ENCODE measurements at regions not wholly inside any gene's neighbourhood (a gene's known extent, or its start where the extent isn't known, plus 50 kb on each side); places are given as distances from the start of the nearest gene placed in this dataset.

- DNase-seq, result no peak
Measured at GRCh38 chr16:86395477-86395876, 114.8 kb upstream of the FOXF1 start.

GRCh38 chr16:86396422-86396821, 113.9 kb upstream of the FOXF1 start:
- no peak for DNase-seq

DNA sequence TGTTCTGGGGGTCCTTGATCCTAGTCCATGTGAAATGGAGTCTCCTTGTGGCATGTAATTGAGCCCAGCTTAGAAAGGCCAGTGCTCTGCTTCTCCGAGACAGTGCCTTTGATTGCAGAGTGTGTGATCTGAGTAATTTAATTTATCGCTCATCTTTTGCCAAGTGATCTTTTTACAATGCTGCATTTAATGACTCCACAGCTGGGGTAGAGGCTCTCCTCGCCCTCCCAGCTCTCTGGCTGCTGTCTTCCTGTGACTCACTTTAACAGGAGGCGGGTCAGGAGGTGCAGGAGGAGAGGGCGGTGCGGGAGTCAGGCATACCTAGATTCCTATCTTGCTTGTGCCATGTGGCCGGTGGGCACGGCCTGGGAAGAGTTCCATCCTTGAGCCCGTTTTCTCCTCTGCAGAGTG, 113.4 kb upstream of the FOXF1 start:
- DNase-seq, result no peak

DNA sequence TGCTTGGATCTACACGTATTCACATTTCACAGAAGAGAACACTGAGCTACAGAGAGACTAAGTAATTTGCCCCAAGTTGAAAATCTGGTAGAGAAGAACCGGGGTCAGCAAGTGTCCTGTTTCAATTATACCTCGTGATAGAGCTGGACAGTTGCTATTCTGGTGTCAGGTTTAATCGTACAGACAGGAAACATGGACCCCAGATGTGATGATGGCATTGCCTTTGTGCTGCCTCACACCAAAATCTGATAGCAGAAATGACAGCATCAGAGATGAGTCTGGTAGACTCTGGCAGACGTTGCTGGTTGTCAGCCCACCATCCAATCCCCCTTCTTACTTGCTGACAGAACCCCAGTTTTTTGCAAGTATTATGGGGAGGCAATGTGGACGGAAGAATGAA, 112.1 kb upstream of the FOXF1 start:
- no peak for DNase-seq

- no peak for DNase-seq
Measured at GRCh38 chr16:86398622-86399021, 111.7 kb upstream of the FOXF1 start.

GRCh38 chr16:86401126-86401525, 109.2 kb upstream of the FOXF1 start:
- no peak for DNase-seq

- no peak for DNase-seq
Measured at GRCh38 chr16:86403085-86403484, 107.2 kb upstream of the FOXF1 start.

DNA sequence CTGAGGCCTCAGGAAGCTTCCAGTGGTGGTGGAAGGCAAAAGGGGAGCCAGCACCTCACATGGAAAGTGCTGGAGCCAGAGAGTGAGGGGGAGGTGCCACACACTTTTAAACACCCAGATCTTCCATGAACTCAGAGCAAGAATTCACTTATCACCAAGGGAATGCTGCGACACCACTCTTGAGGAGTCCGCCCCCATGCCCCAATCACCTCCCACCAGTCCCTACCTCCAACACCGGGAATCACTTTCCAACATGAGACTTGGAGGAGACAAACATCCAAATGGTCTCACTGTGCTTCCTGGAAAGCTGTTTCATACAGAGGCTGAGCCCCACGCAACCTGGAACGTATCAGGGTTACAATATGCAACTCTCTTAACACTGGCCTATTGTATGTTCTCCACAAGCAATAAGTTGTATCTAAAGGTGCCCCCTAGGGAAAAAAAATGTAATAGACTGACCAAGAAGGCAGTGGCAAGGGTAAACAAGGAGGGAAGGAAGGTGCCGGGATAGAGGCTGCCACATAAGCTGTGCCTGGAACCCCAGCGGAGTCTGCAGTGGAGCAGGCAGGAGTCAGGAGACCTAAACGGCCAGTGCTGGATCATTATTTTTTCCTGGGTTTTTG, 106.7 kb upstream of the FOXF1 start:
- DNase-seq, result no peak

DNA sequence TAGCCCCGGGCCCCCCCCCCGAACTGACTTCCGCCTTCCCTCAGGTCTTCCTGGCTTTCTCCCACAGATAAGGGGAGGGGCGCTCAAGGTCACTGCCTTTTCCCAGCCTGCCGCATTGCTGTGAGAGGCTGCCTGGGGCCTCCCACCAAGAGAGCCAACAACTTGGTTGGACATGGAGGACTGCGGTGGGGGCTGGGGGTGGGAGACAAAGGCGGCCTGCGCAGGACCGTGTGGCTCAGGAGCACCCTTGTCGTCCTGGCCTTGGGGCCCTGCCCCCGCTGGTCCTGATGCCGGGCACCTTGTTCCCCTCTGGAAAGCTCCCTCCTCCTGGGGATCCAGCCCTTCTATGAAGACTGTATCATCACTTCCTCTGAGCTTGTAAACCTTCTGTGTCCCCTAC, 105.6 kb upstream of the FOXF1 start:
- no peak for DNase-seq

DNA sequence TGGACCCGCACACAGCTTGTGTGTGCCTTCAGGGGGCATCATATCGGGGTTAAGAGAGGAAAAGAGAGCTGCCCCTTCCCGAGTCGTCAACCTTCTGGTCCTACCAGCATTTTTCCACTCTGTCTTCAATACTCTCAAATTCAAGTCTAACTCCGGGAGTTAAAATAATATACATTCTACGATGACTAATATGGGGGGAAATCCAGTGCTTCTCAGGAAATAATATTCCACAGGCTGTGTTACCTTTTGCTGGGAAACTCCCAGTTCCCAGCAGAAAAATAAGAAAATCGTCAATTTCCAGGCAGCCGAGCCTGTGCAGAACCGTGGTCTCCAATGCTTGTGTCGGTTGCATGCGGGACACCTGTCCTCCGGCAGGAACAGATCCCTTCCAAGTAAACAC, 105.0 kb upstream of the FOXF1 start:
- no peak for DNase-seq

DNA sequence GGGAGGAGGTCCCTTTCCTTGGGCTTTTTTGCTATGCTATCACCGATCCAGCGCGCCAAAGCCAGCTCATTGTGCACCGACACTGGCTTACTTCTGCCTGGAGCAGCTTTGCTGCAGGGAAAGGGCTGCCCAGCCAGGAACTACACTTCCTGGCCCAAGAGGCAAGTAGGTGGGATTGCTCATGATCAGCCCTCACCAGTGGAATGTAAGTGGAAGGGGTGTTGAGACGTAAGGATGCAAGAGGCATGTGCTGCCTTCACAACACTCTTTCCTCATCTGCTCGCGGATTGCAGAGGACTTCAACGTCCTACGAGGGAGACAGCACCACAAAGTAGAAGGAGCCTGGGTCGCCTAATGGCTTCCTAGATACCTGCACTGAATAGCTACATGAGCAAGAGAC, 104.3 kb upstream of the FOXF1 start:
- no peak for DNase-seq

DNA sequence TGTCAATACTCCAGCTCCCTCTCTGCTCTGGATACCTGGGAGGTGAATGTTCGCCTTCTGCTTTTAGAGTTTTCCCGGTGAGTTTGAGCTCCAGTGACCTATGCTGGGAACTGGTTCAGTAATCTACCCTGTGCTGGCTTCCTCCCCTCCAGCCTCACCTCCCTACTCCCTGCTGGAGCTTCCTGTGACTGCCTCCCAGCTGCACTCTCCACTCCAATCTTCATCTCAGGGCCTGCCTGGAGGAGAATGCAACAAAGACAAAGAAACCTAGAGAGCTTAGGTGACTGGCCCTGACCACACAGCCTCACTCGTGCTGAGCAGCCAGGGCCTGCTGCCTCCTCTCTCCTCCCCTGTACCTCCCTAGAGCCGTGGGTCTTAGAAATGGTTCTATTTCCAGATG, 101.6 kb upstream of the FOXF1 start:
- DNase-seq, result no peak

DNA sequence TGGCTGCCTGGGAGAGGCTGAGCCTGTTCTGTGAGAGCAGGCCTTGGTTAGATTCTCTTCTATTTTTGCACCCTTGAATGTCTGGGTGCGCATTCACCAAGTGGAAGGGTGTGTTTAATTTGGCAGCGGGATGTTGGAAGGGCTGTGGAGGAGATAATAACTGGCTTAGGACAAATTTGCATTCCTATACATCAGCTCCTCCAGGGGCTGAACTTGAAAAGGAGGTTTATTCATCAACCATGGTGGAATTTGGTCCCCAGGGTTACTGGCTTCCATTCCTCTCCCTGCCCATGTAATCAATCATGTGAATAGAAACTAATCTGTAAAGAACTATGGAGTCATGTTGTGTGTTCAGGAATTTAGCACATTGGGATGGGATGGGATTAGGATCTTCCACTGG, 100.2 kb upstream of the FOXF1 start:
- DNase-seq, result no peak

- no peak for DNase-seq
Measured at GRCh38 chr16:86410529-86410928, 99.8 kb upstream of the FOXF1 start.

DNA sequence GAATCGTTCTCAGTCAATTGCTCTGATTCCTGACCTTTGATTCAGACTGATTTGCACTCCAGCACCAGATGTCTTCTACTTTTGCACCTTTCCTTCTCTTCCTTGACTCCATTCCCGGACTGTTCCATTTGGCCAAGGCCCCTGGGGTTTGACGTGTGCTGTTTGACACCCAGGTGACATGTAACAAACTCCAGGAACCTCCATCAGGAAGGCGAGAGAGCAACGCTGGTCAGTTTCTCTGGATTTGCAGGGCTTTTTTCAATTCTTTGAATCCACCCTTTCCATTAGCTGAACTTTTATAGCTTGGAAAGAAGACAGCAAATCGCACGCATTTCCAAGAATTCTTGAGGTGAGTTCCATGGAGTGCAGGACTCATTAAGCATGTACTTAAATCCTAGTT, 98.4 kb upstream of the FOXF1 start:
- DNase-seq, result no peak

GRCh38 chr16:86414991-86415740, 95.2 kb upstream of the FOXF1 start:
- no peak for DNase-seq

- no peak for DNase-seq
Measured at GRCh38 chr16:86418981-86419380, 91.3 kb upstream of the FOXF1 start.

DNA sequence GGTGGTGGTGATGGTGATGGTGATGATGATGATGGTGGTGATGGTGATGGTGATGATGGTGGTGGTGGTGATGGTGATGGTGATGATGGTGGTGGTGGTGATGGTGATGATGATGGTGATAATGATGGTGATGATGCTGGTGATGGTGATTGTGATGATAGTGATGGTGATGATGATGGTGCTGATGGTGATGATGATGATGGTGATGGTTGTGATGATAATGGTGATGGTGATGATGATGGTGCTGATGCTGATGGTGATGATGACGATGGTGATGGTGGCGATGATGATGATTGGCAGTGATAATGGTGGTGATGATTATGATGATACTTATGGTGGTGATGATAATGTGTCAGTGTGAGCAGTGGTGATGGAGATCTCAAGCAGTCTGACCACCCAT, 90.8 kb upstream of the FOXF1 start:
- DNase-seq, result no peak

DNA sequence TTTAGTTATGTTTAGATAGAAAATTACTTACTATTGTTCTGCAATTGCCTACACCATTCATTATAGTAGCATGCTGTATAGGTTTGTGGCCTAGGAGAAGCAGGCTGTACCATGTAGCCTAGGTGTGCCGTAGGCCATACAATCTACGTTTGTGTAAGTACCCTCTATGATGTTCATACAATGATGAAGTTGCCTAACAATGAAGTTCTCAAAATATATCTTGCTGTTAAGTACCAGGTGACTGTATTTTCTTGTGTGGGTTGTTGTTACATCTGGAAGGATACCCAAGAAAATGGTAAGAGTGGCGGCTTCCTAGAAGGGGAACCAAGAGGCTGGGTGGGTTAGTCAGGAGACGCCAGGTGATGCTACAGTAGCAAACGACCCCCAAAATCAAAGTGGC, 88.3 kb upstream of the FOXF1 start:
- no peak for DNase-seq

- no peak for DNase-seq
Measured at GRCh38 chr16:86424398-86424797, 85.9 kb upstream of the FOXF1 start.

GRCh38 chr16:86424985-86425384, 85.3 kb upstream of the FOXF1 start:
- DNase-seq, result no peak

DNA sequence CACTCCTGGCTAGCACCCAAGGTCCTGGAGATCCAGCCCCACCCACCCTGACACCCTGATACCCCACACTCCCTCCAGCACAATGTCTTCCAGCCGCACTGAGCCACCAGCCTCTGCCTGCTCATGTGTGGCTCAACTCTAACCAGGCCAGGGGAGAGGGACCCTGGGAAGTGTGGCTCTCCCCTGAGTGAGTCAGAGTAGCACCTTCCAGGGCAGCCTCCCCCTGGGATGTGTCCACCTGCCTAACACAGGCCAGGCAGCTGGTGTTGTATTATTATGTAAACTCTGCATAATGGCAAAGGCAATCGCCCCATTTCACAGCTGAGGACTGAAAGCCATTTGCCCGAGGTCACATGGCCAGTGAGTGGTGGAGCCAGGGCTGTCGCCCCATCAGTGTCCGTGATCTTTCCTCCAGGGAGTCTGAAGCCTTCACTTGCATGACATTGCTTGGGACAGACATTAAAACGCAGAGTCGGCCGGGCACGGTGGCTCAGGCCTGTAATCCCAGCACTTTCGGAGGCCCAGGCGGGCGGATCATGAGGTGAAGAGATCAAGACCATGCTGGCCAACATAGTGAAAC, 84.2 kb upstream of the FOXF1 start:
- no peak for DNase-seq

DNA sequence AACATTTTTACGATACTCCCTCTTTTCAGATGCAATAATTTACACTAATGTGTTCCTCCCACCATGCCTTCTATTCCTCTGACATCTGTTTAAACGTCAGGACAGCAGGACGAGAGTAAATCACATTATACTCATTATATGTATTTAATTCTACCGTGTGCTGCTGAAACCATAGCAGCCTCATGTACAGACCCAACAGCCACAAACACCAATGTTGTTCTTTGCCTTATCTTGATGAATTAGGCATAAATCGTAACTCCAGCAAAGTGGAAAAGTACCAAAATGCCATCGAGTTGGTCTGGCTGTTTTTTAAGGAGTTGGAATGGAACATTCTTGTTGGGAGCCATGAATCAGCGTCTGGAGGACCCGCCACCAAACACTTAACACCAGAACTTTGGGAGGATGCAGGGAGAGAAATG, 82.9 kb upstream of the FOXF1 start:
- no peak for DNase-seq

DNA sequence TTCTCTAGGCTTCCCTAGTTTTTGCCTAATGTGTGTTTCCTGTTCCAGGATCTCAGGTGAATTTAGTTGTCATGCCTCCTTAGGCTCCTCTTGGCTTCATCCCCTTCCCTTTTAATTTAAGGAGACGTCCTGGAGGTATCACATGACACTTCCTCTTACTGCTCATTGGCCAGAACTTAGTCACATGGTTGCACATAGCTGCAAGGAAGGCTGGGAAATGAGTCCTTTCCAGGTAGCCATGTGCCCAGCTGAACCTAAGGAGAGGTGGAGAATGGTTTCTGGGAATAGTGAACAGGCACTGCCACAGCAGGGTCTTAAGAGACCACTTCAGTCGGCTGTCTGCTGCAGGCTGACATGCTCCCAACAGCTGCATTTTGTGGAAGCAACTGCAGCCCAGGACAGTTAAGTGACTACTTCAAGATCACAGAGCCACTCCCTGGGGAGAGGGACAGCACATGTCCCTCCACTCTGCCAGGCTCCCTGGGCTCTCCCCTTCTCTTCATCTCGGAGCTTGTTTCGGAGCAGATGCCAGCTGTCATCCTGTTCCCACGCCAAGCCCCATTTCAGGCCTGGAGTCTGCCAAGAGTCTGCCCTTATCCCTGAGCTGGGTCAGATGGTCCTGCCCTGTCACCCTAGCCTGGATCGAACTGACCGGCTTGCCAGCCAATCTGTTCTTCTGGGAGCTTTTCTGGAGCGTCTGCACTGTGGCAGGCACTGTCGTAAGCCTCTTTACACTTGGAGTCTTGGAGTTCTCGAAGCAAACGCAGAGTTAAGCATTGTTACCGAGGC, 81.4 kb upstream of the FOXF1 start:
- no peak for DNase-seq

Data from activated CD8-positive, alpha-beta memory T cell treated with anti-CD3 and anti-CD28 coated beads for 24 hours (primary cell).